Panc1 (cell line): ENCODE measurements at regions not wholly inside any gene's neighbourhood (a gene's known extent, or its start where the extent isn't known, plus 50 kb on each side); places are given as distances from the start of the nearest gene placed in this dataset.

Source experiments
- ATAC-seq: fragments of 200-7000 bp; cut with Tn5 transposase; 2 replicates; pipeline ENCODE4 v1.9.1; 2020; ENCODE audit warnings: mild to moderate bottlenecking, moderate library complexity
- BruUV-seq: library from RNA; stranded (reverse); fragments of 400-500 nt; replicated peaks from 2 replicates; lab custom pipeline; 2021; lab: Mats Ljungman, UMichigan
- CTCF ChIA-PET: fragments of 300-600 bp; sonication (Branson Sonifier 250); formaldehyde crosslinking; loops from one replicate; lab custom pipeline; 2022; ENCODE audit warnings: antibody characterized with exemption; lab: Charles Lee
- POLR2A ChIA-PET: fragments of 300-600 bp; sonication (Branson Sonifier 250); formaldehyde crosslinking; loops from one replicate; lab custom pipeline; 2022; ENCODE audit warnings: antibody characterized with exemption; lab: Charles Lee
- DNase-seq: peaks from one replicate; pipeline ENCODE4 v3.0.0-alpha.2; 2010; ENCODE audit warnings: low read depth, low spot score
- H3K27ac ChIP-seq: 2 replicates; pipeline ENCODE4 v1.5.1; 2011; ENCODE audit warnings: mild to moderate bottlenecking, low read length, inconsistent platforms
- H3K27me3 ChIP-seq: fragments of 200-500 bp; sonication (Bioruptor generic); 2 replicates; pipeline ENCODE4 v1.6.0; 2014; ENCODE audit warnings: low read length, inconsistent platforms; ENCODE audit not compliant: control insufficient read depth, insufficient read depth
- H3K36me3 ChIP-seq: fragments of 200-500 bp; sonication (Bioruptor generic); 2 replicates; pipeline ENCODE4 v1.5.1; 2014; ENCODE audit warnings: inconsistent platforms, mild to moderate bottlenecking, low read length, moderate library complexity; ENCODE audit not compliant: control insufficient read depth, insufficient read depth
- H3K4me1 ChIP-seq: 2 replicates; pipeline ENCODE4 v1.5.1; 2011; ENCODE audit warnings: inconsistent platforms, mild to moderate bottlenecking, low read length, moderate library complexity; ENCODE audit not compliant: control insufficient read depth, insufficient read depth
- H3K4me3 ChIP-seq, 2 experiments: 2 replicates each; pipeline ENCODE4 v1.5.1; 2011 to 2012; ENCODE audit warnings: low read depth in 2 of 2, low read length in 2 of 2, mild to moderate bottlenecking in 2 of 2, inconsistent platforms in 1 of 2, moderate library complexity in 1 of 2
- H3K9me3 ChIP-seq: fragments of 200-500 bp; sonication (Bioruptor generic); 2 replicates; pipeline ENCODE4 v1.5.1; 2014; ENCODE audit warnings: low read depth, mild to moderate bottlenecking, inconsistent platforms, low read length, moderate library complexity; ENCODE audit not compliant: control insufficient read depth, insufficient read depth
- POLR2AphosphoS5 ChIP-seq: IDR thresholded peaks from 2 replicates; pipeline ENCODE4 v1.6.1; 2012; ENCODE audit warnings: mild to moderate bottlenecking, low read depth, low read length, moderate library complexity
- SIN3A ChIP-seq: IDR thresholded peaks from 2 replicates; pipeline ENCODE4 v1.6.1; 2012; ENCODE audit warnings: low read depth, mild to moderate bottlenecking, low read length, moderate library complexity, borderline replicate concordance; ENCODE audit not compliant: insufficient read depth
- TCF7L2 ChIP-seq: IDR thresholded peaks from 2 replicates; pipeline ENCODE4 v1.6.1; 2011; ENCODE audit warnings: mild to moderate bottlenecking, low read depth, low read length, inconsistent platforms
- in situ Hi-C: cut with HindIII; loops from 2 replicates; pipeline ENCODE4 v1.10.0; 2016; ENCODE audit warnings: low sequenced_read_pairs, low pct_unique_long_range_greater_than_20kb
- intact Hi-C: fragments of 100-400 bp; cut with micrococcal nuclease; formaldehyde crosslinking; loops from one replicate; pipeline ENCODE4 v1.10.0; 2022; ENCODE audit not compliant: unreplicated experiment
- TF ChIP-seq, protein P1 (sequence below), 2 experiments: IDR thresholded peaks; 2 replicates each; pipeline ENCODE4 v1.6.1; 2011 to 2012; ENCODE audit warnings: low read depth in 2 of 2, control low read depth in 1 of 2, low read length in 1 of 2, mild to moderate bottlenecking in 1 of 2, moderate library complexity in 1 of 2; ENCODE audit not compliant: insufficient read depth in 1 of 2
- TF ChIP-seq, protein P2 (sequence below): fragments of 450-650 bp; IDR thresholded peaks from 2 replicates; pipeline ENCODE4 v1.5.1; 2017; ENCODE audit warnings: mild to moderate bottlenecking

GRCh38 chr3:31345581-31345980 lies 187.1 kb upstream of the STT3B start:
- CTCF ChIA-PET, result no interaction called here
- in situ Hi-C loops, result no loop called here

DNA sequence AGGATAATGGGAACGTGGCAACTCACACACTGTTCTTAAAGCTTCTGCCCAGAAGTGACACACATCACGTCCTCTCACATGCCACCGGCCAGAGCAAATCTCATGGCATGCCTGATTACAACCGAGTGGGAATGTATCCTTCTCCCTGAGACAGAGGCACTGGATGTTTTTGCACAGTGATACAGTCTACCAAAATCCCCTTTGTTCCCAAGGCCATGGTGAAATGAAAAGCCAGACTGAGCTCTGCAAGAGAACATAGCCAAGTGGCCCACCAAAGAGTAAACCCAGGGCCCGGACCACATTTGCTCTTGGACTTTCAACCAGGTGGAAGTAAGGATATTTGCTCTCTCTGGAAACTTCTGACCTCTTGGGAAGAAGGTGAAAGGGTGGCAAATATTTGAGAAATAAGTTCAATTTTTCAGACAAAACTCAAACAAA lies 186.2 kb upstream of the STT3B start:
- in situ Hi-C loops (no loop called here), intact Hi-C loops (no loop called here)
- BruUV-seq, result no TSS peak
- Histone ChIP-seq H3K36me3 (no peaks in the 10 kb centered on the region), H3K9me3 (no peaks in the 10 kb centered on the region), H3K4me3 (no peak overlapping the region), H3K27ac (no peak overlapping the region), H3K27me3 (no peaks in the 10 kb centered on the region), H3K4me1 (no peaks in the 10 kb centered on the region)
- ATAC-seq (no peak), DNase-seq (no peak)
- CTCF ChIA-PET, result no interaction called here
- POLR2A ChIA-PET, result no interaction called here
- no peak for TF ChIP-seq TCF7L2
- TF ChIP-seq, protein P1, sequence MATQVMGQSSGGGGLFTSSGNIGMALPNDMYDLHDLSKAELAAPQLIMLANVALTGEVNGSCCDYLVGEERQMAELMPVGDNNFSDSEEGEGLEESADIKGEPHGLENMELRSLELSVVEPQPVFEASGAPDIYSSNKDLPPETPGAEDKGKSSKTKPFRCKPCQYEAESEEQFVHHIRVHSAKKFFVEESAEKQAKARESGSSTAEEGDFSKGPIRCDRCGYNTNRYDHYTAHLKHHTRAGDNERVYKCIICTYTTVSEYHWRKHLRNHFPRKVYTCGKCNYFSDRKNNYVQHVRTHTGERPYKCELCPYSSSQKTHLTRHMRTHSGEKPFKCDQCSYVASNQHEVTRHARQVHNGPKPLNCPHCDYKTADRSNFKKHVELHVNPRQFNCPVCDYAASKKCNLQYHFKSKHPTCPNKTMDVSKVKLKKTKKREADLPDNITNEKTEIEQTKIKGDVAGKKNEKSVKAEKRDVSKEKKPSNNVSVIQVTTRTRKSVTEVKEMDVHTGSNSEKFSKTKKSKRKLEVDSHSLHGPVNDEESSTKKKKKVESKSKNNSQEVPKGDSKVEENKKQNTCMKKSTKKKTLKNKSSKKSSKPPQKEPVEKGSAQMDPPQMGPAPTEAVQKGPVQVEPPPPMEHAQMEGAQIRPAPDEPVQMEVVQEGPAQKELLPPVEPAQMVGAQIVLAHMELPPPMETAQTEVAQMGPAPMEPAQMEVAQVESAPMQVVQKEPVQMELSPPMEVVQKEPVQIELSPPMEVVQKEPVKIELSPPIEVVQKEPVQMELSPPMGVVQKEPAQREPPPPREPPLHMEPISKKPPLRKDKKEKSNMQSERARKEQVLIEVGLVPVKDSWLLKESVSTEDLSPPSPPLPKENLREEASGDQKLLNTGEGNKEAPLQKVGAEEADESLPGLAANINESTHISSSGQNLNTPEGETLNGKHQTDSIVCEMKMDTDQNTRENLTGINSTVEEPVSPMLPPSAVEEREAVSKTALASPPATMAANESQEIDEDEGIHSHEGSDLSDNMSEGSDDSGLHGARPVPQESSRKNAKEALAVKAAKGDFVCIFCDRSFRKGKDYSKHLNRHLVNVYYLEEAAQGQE (IDR thresholded peaks at IDR 0.05; ENCODE audit: insufficient read depth in 1 of 2, low read depth in 2 of 2, low read length in 1 of 2), result no peak
- TF ChIP-seq SIN3A, result no peak
- TF ChIP-seq, protein P2, sequence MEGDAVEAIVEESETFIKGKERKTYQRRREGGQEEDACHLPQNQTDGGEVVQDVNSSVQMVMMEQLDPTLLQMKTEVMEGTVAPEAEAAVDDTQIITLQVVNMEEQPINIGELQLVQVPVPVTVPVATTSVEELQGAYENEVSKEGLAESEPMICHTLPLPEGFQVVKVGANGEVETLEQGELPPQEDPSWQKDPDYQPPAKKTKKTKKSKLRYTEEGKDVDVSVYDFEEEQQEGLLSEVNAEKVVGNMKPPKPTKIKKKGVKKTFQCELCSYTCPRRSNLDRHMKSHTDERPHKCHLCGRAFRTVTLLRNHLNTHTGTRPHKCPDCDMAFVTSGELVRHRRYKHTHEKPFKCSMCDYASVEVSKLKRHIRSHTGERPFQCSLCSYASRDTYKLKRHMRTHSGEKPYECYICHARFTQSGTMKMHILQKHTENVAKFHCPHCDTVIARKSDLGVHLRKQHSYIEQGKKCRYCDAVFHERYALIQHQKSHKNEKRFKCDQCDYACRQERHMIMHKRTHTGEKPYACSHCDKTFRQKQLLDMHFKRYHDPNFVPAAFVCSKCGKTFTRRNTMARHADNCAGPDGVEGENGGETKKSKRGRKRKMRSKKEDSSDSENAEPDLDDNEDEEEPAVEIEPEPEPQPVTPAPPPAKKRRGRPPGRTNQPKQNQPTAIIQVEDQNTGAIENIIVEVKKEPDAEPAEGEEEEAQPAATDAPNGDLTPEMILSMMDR, result no peak
- no peak for TF ChIP-seq POLR2AphosphoS5

More at GRCh38 chr3:31345581-31345980, 187.1 kb upstream of the STT3B start:
- Histone ChIP-seq H3K36me3 (no peaks in the 10 kb centered on the region), H3K4me3 (no peak overlapping the region), H3K27ac (no peak overlapping the region), H3K4me1 (no peaks in the 10 kb centered on the region), H3K9me3 (no peaks in the 10 kb centered on the region), H3K27me3 (no peaks in the 10 kb centered on the region)
- ATAC-seq (no peak), DNase-seq (no peak)
- TF ChIP-seq, protein P2, result no peak
- TF ChIP-seq POLR2AphosphoS5 (no peak), SIN3A (no peak), TCF7L2 (no peak)
- TF ChIP-seq, protein P1 (IDR thresholded peaks at IDR 0.05; ENCODE audit: insufficient read depth in 1 of 2, low read depth in 2 of 2, low read length in 1 of 2), result no peak
- no TSS peak for BruUV-seq
- intact Hi-C loops, result no loop called here
- POLR2A ChIA-PET, result no interaction called here
